Non-pigmented ciliary epithelial cell (primary cell): ENCODE measurements at regions not wholly inside any gene's neighbourhood (a gene's known extent, or its start where the extent isn't known, plus 50 kb on each side); places are given as distances from the start of the nearest gene placed in this dataset.

ENCODE experiments used
- DNase-seq: peaks from one replicate; pipeline ENCODE4 v3.0.0-alpha.2; 2010; ENCODE audit warnings: low read depth

DNA sequence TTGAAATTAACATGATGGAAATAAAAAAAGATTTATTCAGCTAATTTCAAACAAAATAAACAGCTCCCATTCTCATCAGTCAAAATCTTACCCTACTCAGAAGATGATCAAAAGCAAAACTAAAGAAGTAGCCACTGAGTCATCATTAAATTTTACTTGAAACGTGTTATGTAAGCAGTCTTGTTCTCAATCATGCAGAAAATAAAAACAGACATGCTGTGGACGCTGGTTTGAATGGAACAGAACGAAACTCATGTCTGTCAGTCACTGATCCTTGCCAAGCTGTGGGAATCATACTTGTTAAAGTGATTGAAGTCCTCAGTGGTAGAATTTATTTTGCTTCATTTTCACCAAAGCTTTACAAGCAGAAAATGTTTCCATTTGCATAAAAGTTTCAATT lies 77.2 kb upstream of the TLR3 start:
- no peak for DNase-seq

DNA sequence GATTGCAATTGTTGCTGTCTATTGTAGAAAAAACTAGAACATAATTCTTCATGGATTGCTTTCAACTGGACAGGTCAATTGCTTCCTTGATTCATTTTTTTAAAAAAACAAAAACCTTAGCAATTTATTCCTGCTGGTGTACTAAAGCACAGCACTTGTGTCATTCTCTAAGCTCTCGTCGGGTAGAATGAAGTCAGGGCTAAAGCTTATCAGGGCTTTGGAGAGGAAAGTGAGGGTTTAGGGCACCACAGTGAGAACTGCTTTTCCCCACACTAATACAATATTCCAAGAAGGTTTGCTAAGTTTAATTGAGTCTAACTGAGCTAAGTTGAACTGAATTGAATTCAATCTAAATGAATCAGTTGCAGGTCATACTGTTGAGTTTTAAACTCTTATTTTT lies 76.4 kb upstream of the TLR3 start:
- DNase-seq: no peak

DNA sequence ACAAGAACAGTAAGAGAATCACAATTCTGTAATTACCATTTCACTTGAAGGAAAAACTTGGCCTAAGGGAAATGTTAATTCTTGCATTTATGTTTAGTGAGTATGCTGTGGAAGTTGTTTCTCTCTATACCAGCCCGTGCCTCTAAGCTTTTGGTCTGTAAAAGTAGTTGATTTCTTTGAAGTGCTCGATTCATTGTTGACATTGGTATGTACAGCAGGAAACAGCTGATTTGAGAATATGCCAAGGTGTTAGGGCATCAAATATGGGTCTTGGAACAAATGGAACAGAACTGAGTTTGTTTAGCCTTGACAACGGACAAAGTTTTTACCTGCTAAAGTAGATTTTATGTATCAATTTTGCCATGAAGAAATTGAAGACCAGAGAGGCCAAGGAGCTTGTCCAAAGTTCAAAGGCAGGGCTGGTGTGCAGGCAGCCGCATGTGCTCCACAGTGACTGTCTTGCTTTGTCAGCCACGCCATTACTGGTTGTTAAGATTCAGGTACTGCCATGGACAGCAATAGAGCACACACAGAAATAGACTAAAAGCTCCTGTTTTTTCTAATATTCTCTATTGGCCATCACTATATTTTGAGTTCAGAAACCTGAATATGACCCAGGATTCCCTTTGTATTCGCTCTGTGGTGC lies 75.5 kb upstream of the TLR3 start:
- DNase-seq: no peak

DNA sequence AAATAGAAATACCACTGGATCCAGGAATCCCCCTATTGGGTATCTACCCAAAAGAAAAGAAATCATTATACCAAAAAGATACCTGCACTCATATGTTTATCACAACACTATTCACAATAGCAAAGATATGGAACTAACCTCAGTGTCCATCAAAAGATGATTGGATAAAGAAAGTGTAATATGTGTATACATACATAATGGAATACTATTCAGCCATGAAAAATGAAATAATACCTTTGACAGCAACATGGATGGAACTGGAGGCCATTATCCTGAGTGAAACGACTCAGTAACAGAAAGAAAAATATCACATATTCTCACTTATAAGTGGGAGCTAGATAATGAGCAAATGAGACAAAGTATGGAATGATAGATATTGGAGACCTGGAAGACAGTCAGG lies 74.2 kb upstream of the TLR3 start:
- DNase-seq: no peak

DNA sequence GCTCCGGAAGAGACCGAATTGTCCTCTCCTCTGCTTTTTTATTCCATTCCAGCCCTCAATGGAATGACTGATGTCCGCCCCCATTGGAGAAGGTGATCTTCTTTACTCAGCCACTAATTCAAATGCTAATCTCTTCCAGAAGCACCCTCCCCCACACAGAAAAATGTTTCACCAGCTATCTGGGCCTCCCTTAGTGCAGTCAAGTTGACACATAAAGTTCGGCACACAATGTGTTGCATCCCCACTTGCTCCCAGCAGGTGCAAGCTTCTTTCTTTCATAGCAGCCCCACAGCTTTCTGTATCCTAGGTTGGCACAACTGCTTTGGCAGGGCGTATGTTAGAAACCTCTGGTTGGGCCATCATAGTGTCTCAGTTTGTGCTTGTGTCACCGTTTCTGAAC lies 73.3 kb upstream of the TLR3 start:
- no peak for DNase-seq

DNA sequence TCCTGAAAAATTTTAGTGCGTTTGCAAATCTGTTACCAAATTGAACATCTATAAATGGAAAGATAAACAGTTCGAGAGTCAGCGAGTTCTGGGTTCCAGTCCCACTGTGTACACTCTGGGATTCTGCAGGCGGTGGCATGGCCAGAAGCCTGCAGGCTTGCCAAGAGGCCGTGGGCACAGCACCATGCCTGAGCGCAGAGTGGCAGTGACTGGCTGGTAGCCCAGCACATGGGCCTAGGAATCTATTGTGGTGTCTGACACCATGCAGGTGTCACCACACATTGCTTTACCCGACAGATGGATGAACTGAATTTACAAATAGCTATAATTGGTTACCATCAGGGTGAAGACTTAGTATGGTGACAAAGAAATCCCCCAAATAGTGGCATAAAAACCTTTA lies 71.7 kb upstream of the TLR3 start:
- no peak for DNase-seq

DNA sequence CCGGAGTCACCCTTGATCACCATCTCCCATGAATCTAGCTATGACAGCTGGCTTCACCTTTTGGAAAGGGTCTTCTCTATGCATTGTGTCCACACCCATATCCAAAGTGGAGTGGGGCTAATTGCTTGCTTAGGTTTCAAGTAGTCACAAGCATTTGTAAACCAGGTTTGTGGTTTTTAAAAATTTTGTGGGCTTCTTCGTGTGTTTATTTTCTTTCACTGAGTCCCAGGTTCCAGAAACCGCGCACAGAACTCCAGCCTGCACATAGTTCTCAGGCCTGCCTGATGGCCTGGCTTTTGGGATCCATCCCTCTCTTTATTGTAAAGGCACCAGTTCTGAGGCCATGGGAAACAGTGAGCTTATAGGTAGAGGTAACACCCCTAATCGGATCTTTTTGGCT lies 70.2 kb upstream of the TLR3 start:
- DNase-seq: no peak

DNA sequence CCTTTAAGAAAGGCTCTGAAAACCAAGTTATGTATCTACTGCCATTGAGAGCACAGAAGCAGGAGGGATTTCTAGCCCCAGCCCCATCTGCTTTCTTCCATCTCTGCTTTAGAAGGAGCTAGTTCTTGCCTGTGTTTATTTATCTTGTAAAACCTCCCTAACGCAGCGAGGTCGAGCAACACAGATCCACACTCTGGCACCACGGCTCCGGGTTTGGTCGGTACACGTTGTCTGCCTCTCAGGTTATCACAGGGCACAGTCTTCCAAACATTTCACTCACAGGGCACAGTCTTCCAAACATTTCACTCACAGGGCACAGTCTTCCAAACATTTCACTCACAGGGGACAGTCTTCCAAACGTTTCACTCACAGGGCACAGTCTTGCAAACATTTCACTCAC lies 69.7 kb upstream of the TLR3 start:
- DNase-seq: no peak

DNA sequence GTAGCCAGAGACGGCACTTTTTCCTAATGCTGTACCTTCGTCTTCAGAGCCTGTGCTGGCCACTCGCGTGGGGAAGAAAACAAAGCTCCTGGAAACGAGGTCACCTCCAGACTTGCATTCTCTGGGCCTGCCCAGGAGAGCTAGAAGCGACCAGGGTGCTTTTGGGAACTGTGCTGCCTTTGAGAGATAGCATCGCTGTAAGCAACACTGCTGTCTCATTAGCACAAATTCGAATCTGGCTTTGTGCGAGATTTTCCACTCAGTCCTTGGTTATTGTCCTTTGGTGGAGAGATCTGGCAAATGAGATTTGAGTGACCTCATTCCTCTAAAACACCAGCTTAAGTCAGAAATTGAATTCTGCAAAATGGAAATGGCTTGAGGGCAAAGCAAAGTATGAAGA lies 66.1 kb upstream of the TLR3 start:
- DNase-seq: no peak

DNA sequence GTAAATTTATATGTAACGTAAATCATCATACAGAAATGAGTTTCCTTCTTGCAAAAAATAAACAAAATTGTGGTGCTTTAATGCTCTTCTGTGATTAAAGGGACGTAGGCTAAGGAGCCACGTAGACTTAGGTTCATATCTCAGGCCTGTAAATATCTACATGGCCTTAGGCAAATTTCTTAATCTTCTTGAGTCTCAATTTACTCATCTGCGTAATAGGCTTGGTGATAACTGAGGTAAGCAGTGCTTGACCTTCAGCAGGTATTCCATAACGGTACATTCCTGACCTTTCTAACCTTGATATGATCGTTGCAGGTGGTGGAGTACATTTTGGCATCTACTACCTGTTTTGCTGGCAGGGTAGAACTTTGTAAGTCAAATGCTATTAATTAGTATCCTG lies 65.2 kb upstream of the TLR3 start:
- no peak for DNase-seq

DNA sequence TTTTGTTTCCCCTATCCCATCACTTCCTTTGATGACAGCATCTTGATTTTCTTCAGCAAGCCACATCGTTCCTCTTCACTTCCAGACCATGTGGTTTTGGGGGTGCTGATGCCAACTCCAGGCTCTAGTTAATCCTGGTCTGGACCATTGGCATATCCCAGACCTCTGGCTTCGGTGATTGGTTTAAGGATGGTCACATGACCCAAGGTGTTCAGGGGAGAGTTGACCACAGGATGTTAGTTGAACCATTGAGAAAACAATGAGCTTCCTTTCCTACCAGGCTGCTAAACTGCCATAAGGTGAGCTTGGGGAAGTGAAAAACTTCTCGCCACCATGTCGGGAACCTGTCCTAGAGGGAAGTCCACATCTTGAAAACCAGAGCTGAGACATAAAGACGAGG lies 60.9 kb upstream of the TLR3 start:
- DNase-seq: no peak

DNA sequence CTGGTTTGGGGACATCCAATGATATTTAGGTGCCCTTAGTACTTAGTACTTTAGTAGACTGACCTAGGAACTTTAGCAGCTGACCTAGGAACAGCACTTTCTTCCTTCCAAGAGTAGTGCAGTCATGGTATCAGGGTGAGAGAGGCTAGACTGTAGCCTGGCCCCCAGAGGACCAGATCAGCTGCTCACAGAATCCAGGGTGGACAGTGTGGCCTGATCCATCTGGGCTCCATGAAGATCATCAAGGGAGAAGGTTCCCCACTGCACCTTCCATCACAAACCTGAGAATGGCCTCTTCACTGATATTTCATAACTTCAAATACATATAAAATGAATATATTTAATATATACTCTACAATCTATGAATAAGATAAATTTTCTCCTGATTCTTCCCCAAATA lies 59.0 kb upstream of the TLR3 start:
- no peak for DNase-seq

DNA sequence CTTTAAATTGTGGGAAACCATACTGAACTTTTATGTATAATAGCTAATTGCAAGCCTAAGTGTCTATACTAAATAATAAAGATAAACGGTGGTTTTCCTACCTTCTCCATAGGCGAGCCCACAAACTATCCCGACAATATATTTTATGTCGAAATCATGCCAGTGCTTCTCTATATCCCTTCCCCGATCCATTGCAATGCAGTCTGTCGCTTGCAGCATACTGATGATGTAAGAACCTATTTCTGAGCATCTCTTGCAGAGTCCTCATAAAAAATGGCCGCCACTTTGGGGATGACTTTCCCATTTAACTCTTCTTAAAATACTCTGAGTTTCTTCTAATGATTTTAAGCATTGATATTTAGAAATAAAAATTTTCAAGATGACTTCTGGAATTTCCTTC lies 58.1 kb upstream of the TLR3 start:
- DNase-seq: no peak

DNA sequence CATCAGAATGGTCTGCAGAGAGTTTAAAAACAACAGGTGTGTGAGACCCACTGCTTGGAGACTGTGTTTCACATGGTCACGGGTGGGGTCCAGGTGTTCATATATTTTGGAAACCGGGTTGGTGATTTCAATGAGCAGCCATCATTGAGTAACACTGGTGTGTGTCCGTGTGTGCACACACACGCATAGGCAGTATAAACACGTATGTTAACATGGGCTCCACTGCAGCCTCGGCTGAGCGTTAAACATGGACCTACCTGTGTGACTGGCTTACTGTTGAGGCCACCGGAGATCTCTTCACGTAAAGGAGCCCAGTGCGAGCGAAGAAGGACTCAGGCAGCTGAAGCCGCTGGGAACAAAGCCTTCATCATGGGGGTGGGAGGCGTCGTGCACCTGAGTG lies 56.9 kb upstream of the TLR3 start:
- DNase-seq: no peak

DNA sequence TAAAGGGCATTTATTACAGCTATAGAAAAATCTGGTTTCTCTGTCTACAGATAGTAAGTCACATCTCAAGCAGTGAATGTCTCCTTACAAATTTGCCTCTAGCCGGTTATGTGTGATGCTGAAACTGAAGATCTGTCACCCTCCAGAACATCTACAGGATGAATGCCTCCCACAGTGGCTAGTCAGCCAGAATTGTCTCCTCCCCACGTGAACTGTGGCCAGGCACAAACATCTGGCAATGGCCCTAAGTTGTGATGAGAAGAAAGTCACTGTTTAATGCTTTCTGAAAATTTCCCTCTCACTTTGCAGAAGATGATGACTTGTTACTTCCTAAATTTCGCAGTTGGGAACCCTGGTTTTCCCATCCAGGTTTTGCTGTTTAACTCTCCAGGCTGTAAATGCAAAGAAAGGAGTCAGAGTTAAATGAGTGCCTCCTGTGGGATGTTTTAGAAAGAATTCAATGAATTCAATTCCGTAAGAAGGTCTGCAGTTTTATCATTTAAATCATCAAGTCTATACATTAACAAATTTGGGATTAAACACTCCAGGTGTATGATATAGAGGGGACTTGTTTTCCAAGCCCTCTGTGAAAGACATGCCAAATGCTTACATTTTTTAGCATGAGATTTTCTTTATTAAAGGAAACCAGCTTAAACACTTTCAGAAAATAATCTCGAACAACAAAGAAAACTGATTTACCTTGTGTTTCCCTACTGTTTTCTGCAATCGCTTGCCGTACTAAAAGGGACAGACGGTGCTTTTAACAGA lies 55.4 kb upstream of the TLR3 start:
- no peak for DNase-seq

DNA sequence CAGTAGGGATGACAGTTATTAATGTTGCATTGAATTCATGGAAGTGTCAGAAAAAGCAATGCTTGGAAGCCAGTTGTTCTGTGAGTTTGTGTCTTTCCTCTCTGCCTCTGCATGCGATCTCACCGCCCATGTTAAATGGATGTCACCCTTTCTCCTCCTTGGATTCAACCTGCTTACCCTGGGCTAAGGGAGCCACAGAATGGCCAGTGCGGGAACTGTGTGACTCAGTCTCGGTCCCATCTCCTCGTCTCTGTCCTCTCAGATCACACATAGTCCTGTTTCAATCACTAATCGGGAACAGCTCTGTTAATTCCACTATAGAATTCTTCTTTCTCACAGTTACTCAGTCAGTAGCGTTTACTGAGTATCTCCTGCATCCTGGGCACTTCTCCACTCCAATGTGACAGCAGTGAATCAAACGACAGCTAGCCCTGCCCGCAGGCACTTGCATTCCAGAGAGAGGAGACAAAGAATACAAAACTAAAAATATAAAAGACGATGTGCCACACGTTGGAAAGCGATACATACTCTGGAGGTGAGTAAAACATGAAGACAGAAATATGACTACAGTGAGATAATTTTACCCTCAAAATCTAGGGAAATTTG lies 53.6 kb upstream of the TLR3 start:
- DNase-seq: no peak

DNA sequence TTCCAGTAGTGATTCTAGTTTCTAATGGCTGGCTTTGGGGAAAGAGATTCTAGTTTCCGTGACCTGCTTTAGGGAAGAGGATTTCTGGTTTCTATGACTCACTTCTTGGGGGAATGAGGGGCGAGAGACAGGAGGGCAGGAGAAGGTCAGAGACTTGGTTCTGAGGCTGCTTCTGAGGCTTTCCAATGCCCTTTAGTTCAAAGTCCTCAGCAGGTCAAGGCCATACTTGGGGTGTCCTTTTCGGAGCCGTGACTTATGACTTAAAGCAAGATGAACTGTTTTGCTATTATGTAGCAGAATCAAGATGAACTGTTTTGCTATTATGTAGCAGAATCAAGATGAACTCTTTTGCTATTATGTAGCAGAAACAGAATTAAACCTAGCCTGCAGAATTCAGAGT lies 52.2 kb upstream of the TLR3 start:
- no peak for DNase-seq

DNA sequence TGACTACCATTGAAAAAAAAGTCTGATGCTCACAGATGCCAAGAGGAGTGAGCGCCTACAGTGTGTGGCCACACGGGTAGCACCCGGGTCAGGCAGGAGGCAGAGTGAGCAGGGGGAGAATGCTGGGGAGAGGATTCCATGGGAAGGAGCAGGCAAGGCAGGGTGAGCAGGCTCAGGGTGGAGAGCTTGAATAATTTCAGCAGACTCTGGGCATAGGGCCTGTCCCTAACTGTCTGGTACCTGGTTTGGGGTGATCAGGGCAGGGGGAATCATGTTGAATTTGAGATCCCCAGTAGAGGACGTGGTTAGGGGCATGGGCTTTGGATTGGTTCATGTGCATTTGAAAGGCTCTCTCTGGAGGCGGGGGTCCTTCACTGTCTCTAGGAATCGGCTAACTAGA lies 51.2 kb upstream of the TLR3 start:
- no peak for DNase-seq

DNA sequence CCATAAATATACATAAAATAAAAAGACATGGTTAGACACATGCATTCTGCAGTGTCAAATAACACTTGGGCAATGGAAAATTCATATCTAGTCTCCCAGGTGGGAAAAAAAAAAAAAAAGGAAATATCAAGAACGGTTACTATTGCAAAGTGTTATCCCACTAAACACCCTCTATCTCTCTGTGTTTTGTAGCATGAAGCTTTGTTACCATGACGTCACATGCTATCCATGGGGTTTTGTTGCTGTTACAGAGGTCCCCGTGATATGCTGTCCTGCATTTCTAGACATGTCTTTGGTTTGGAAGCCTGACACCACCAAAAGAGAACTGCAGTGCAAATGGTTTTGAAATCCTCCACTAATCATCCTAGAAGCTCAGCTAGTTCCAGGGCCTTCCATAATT lies 50.7 kb upstream of the TLR3 start:
- DNase-seq: no peak

DNA sequence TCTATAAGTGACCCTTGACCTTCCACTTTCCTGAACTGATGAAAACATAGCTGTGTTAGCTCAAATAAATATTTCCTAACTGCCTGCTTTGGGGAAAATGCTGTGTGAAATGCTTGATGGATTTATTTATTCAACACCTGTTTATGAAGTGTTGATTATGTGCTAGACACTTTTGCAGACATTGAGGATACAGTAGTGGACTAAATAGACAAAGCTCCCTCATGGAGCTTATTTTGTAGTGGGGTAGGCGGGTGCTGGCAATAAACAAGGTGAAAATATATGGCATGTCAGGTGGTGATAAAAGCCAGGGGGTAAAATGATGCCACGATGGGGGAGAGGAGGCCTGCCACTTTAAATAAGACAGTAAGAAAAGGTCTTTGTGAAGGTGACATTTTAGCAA lies 50.2 kb upstream of the TLR3 start:
- DNase-seq: no peak
